Iris pigment epithelial cell (primary cell): ENCODE measurements at regions not wholly inside any gene's neighbourhood (a gene's known extent, or its start where the extent isn't known, plus 50 kb on each side); places are given as distances from the start of the nearest gene placed in this dataset.
A peak's percentile ranks its signal among the peaks of the same experiment; 100 is the strongest.
"Not testable (repeated sequence)": the region's sequence is repeated elsewhere in the genome, so short reads cannot be mapped to it uniquely, and the experiment has no call there.

Experiments
- DNase-seq: peaks from one replicate; pipeline ENCODE4 v3.0.0-alpha.2; 2011; ENCODE audit warnings: low read depth

GRCh38 chr9:86491468-86492266 lies 137.5 kb upstream of the TUT7 start:
- no peak for DNase-seq

GRCh38 chr9:86488794-86489193 lies 134.6 kb upstream of the TUT7 start:
- no peak for DNase-seq

- no peak for DNase-seq
These were observed 134.1 kb upstream of the TUT7 start for GRCh38 chr9:86488345-86488744.

- DNase-seq, result no peak
These were observed 133.6 kb upstream of the TUT7 start for GRCh38 chr9:86487838-86488233.

- DNase-seq, result peak; percentile 62
These were observed 133.0 kb upstream of the TUT7 start for GRCh38 chr9:86486891-86487837.

GRCh38 chr9:86485359-86485758 lies 131.1 kb upstream of the TUT7 start:
- DNase-seq, result no peak

GRCh38 chr9:86483496-86483895 lies 129.3 kb upstream of the TUT7 start:
- DNase-seq, result no peak

- no peak for DNase-seq
These were observed 127.3 kb upstream of the TUT7 start for GRCh38 chr9:86481466-86481865.

- not testable (repeated sequence) for DNase-seq
These were observed 121.0 kb upstream of the TUT7 start for GRCh38 chr9:86475255-86475654.

GRCh38 chr9:86471171-86471815 lies 117.1 kb upstream of the TUT7 start:
- no peak for DNase-seq

GRCh38 chr9:86470326-86470725 lies 116.1 kb upstream of the TUT7 start:
- no peak for DNase-seq

GRCh38 chr9:86469476-86470250 lies 115.5 kb upstream of the TUT7 start:
- DNase-seq, result no peak

- DNase-seq, result peak; percentile 10
These were observed 110.0 kb upstream of the TUT7 start for GRCh38 chr9:86464242-86464641.

- peak; percentile 17 for DNase-seq
These were observed 106.2 kb upstream of the TUT7 start for GRCh38 chr9:86460216-86461002.

- DNase-seq, result no peak
These were observed 105.5 kb upstream of the TUT7 start for GRCh38 chr9:86459599-86460155.

GRCh38 chr9:86459191-86459590 lies 105.0 kb upstream of the TUT7 start:
- no peak for DNase-seq

GRCh38 chr9:86458191-86458855 lies 104.1 kb upstream of the TUT7 start:
- DNase-seq, result no peak

GRCh38 chr9:86456416-86456815 lies 102.2 kb upstream of the TUT7 start:
- no peak for DNase-seq

- peak; percentile 14 for DNase-seq
These were observed 100.7 kb upstream of the TUT7 start for GRCh38 chr9:86454701-86455615.
